LNCAP (cell line): ENCODE measurements at regions not wholly inside any gene's neighbourhood (a gene's known extent, or its start where the extent isn't known, plus 50 kb on each side); places are given as distances from the start of the nearest gene placed in this dataset.

Experiments
- TF ChIP-seq, protein P1 (sequence below): fragments of 450-650 bp; IDR thresholded peaks from 2 replicates; pipeline ENCODE4 v1.5.1; 2017; ENCODE audit warnings: mild to moderate bottlenecking

DNA sequence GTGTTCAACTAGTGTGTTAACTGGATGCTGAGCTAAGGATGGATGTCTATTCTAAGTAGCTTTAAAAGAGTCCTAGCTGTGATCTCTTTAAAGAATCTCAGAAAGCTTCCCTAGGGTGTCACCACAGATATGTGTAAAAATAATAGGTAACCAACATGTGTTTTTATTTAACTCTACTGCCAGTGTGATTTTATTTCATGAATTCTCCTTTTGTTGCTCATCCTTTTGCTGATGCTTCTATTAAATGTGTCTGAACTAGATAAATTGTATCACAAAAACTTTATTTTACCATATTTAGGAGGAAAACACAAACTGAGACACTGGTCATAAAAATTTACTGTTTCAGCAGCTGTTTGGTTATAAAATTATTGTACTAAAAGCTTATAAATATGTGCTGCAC, 809.4 kb upstream of the CITED2 start:
- TF ChIP-seq, protein P1, sequence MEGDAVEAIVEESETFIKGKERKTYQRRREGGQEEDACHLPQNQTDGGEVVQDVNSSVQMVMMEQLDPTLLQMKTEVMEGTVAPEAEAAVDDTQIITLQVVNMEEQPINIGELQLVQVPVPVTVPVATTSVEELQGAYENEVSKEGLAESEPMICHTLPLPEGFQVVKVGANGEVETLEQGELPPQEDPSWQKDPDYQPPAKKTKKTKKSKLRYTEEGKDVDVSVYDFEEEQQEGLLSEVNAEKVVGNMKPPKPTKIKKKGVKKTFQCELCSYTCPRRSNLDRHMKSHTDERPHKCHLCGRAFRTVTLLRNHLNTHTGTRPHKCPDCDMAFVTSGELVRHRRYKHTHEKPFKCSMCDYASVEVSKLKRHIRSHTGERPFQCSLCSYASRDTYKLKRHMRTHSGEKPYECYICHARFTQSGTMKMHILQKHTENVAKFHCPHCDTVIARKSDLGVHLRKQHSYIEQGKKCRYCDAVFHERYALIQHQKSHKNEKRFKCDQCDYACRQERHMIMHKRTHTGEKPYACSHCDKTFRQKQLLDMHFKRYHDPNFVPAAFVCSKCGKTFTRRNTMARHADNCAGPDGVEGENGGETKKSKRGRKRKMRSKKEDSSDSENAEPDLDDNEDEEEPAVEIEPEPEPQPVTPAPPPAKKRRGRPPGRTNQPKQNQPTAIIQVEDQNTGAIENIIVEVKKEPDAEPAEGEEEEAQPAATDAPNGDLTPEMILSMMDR, result no peak

DNA sequence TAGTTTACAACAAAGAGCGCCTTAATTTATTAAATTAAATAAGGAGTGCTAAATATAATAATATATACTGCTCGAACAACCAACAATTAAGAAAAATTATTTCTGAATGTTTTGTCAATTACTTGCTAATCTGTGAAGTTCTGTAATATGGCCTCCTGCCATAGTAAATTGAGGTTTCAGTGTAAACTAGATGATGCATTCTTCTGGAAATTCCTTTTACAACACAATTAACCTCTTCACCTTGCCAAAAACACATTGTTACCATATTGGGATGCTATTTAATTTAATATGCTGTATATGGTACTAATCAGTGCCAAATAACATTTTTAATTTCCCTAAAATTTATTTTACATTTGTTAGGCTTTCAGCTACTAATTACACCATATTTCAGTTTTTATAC, 808.4 kb upstream of the CITED2 start:
- TF ChIP-seq, protein P1, result no peak

DNA sequence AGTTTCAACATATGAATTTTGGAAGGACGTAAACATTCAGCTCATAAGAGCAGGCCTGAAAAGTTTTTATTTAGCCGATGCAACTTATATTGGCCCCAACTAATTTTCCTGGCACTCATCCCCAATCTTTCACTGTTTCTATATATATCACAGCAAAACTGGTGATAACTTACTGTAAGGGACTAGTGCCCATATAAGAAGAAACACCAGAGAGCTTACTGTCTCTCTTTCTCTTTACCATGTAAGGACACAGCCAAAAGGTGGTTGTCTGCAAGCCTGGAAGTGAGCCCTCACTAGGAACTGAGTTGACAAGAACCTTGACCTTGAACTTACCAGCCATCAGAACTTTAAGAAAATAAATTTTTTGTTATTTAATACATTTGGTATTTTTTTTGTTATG, 807.4 kb upstream of the CITED2 start:
- TF ChIP-seq, protein P1, result no peak

DNA sequence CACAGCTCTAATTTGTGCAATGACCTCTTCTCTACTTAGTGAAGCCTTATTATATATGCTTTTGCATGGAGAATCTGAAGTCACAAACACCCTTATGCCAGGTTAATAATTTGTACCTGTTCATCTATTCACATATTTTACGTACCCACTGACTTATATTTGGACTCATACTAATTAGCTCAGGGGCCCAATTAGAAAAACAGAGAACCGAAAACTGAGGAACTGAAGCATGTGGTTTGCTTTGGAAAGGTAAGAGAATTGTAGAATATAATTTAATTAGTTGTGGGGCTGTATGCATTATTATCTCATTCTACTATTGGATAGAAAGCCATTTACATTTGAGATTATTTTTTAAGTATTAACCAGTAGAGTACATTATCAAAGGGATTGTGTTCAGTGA, 805.9 kb upstream of the CITED2 start:
- TF ChIP-seq, protein P1, result no peak

DNA sequence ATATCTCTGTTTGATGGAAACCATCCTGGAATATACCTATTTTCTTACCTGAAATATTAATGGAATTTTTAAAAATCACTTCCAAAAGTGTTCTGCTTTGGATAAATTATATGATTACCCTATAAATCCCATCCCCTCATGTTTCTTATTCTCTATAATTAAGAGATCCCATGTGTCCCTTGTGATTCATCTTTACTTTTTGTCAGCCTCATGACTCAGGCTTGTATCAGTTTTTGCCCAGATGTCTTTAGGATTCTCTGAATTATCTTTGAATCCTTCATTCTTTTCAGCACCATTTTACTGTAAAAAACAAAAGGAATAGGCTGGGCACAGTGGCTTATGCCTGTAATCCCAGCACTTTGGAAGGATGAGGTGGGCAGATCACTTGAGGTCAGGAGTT, 804.5 kb upstream of the CITED2 start:
- TF ChIP-seq, protein P1, result no peak

DNA sequence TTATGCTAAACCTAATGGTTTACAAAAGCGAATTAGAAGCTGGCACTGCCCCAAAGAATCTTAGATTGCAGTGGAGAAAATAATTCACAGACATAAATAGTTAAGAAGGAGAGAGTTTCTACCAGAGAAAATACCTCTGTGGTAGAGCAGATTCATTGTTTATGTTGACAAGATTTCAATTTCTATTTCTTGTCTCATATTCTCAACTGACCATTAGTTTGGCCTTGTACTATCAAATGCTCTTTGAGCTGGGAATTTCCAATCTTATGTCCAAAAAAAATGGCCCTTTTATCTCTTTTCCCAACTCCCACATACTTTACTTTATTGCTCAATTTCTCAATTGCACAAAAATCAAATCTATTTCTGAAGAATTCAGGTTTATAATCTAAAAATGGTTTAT, 804.1 kb upstream of the CITED2 start:
- TF ChIP-seq, protein P1, result no peak

DNA sequence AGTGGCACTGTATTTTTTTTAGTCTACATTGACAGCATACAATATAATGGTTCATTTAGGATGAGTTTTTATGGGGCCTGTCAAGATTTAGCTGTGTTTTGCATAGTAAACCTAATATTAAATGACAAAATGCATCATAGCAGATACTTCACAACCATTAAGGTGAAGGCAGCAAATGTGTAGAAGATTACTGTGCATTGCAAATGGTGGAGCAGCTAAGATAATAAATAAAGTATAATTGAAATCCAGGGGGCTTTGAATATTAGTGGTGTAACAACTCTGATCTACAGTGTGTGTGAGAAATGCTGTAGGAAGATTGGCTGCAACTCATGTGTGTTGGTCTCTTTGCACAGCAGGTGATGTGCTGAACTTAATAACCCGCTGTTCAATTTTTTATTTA, 801.9 kb upstream of the CITED2 start:
- TF ChIP-seq, protein P1, result no peak

DNA sequence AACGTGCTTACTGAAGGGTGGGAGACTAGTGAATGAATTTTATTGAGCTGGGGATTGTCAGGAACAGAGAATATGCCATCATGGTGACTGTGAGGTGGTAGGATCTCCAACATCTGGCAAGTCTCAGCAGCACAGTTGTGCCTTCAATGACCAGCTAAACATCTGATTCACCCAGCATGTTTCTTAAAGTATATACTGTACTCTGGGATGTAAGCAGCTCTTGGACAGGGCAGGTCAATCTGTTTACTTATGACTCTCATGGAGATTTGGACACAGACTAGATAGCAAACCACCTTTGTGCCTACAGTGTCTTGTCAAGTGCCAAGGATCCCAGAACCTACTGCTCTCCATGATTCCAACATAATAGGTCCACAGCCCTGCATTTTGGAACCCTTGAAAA, 801.0 kb upstream of the CITED2 start:
- TF ChIP-seq, protein P1, result no peak
